GM23338 (cell line): ENCODE measurements at regions not wholly inside any gene's neighbourhood (a gene's known extent, or its start where the extent isn't known, plus 50 kb on each side); places are given as distances from the start of the nearest gene placed in this dataset.

Experiments used
- ATAC-seq: fragments of 200-7000 bp; cut with Tn5 transposase; 3 replicates; pipeline ENCODE4 v1.9.1; 2020
- DNase-seq: peaks from one replicate; pipeline ENCODE4 v3.0.0-alpha.2; 2015; ENCODE audit warnings: low spot score
- H2AFZ ChIP-seq: fragments of 200-600 bp; sonication (generic); 2 replicates; pipeline ENCODE4 v1.8.0; 2016; ENCODE audit warnings: antibody characterized with exemption, mild to moderate bottlenecking, moderate library complexity
- H3F3A ChIP-seq: fragments of 200-600 bp; sonication (generic); replicated peaks from 2 replicates; pipeline ENCODE4 v1.8.0; 2017; ENCODE audit warnings: antibody characterized with exemption, mixed run types, low read depth
- H3K27ac ChIP-seq: fragments of 200-600 bp; sonication (generic); 2 replicates; pipeline ENCODE4 v1.6.1; 2016; ENCODE audit warnings: low read depth
- H3K27me3 ChIP-seq: fragments of 200-600 bp; sonication (generic); 2 replicates; pipeline ENCODE4 v1.8.0; 2016; ENCODE audit warnings: mild to moderate bottlenecking, mixed run types, moderate library complexity; ENCODE audit not compliant: insufficient read depth
- H3K36me3 ChIP-seq: fragments of 200-600 bp; sonication (generic); 2 replicates; pipeline ENCODE4 v1.8.0; 2016; ENCODE audit warnings: mild to moderate bottlenecking; ENCODE audit not compliant: insufficient read depth
- H3K4me1 ChIP-seq: fragments of 200-600 bp; sonication (generic); 2 replicates; pipeline ENCODE4 v1.8.0; 2016; ENCODE audit warnings: mild to moderate bottlenecking, moderate library complexity; ENCODE audit not compliant: insufficient read depth
- H3K4me2 ChIP-seq: fragments of 200-600 bp; sonication (generic); 2 replicates; pipeline ENCODE4 v1.7.1; 2017; ENCODE audit warnings: mixed run types
- H3K4me3 ChIP-seq: fragments of 200-600 bp; sonication (generic); 2 replicates; pipeline ENCODE4 v1.6.1; 2016; ENCODE audit warnings: mixed run types
- H3K79me2 ChIP-seq: fragments of 200-600 bp; sonication (generic); replicated peaks from 2 replicates; pipeline ENCODE4 v1.8.0; 2017; ENCODE audit warnings: mild to moderate bottlenecking; ENCODE audit not compliant: insufficient read depth
- H3K9me2 ChIP-seq: fragments of 200-600 bp; sonication (generic); 2 replicates; pipeline ENCODE4 v1.8.0; 2017; ENCODE audit not compliant: insufficient read depth
- H4K20me1 ChIP-seq: fragments of 200-600 bp; sonication (generic); replicated peaks from 2 replicates; pipeline ENCODE4 v1.8.0; 2017; ENCODE audit warnings: mild to moderate bottlenecking; ENCODE audit not compliant: insufficient read depth
- H3K27ac Mint-ChIP-seq: 2 replicates; pipeline ENCODE4 v1.8.0; 2020; ENCODE audit warnings: inconsistent platforms, mild to moderate bottlenecking, moderate library complexity, mixed read lengths
- H3K27me3 Mint-ChIP-seq: 3 replicates; pipeline ENCODE4 v1.8.0; 2022; ENCODE audit warnings: low read depth, mild to moderate bottlenecking, moderate library complexity, mixed read lengths, inconsistent platforms; ENCODE audit not compliant: insufficient read depth, poor library complexity
- H3K36me3 Mint-ChIP-seq: 3 replicates; pipeline ENCODE4 v1.8.0; 2021; ENCODE audit warnings: low read depth, mild to moderate bottlenecking, inconsistent platforms, moderate library complexity, mixed read lengths
- H3K4me1 Mint-ChIP-seq: 3 replicates; pipeline ENCODE4 v1.8.0; 2020; ENCODE audit warnings: mild to moderate bottlenecking, inconsistent platforms, mixed read lengths
- H3K4me3 Mint-ChIP-seq: 3 replicates; pipeline ENCODE4 v1.8.0; 2021; ENCODE audit warnings: moderate library complexity, mild to moderate bottlenecking, inconsistent platforms, mixed read lengths
- H3K9me3 Mint-ChIP-seq: 3 replicates; pipeline ENCODE4 v1.8.0; 2020; ENCODE audit warnings: moderate library complexity, mild to moderate bottlenecking, inconsistent platforms, mixed read lengths
- CREB1 ChIP-seq: fragments of 250-450 bp; sonication (Bioruptor Pico); IDR thresholded peaks from 2 replicates; pipeline ENCODE4 v1.5.0; 2020; ENCODE audit warnings: low read depth, mild to moderate bottlenecking, moderate library complexity
- CTCF ChIP-seq, 2 experiments: fragments of 200-600 bp in 1 of 2; sonication (generic) in 1 of 2; conservative IDR thresholded peaks; 2 replicates each; pipeline versions ENCODE4 v1.5.1 to v1.6.1; 2016 to 2017; ENCODE audit warnings: antibody characterized with exemption in 2 of 2, low read depth in 2 of 2, mild to moderate bottlenecking in 2 of 2, moderate library complexity in 1 of 2
- EZH2 ChIP-seq: fragments of 200-600 bp; sonication (generic); IDR thresholded peaks from one replicate; pipeline ENCODE4 v1.8.0; 2017; ENCODE audit warnings: antibody characterized with exemption, mild to moderate bottlenecking, low read depth; ENCODE audit not compliant: unreplicated experiment
- EZH2phosphoT487 ChIP-seq: fragments of 200-600 bp; sonication (generic); IDR thresholded peaks from one replicate; pipeline ENCODE4 v1.8.1; 2018; ENCODE audit warnings: antibody characterized with exemption; ENCODE audit not compliant: unreplicated experiment
- REST ChIP-seq: IDR thresholded peaks from one replicate; pipeline ENCODE4 v1.6.1; 2018; ENCODE audit warnings: antibody characterized with exemption; ENCODE audit not compliant: unreplicated experiment
- STAT1 ChIP-seq: IDR thresholded peaks from one replicate; pipeline ENCODE4 v1.6.1; 2016; ENCODE audit warnings: antibody characterized with exemption; ENCODE audit not compliant: unreplicated experiment
- TF ChIP-seq, protein P1 (sequence below): IDR thresholded peaks from 2 replicates; pipeline ENCODE4 v1.6.1; 2016; ENCODE audit warnings: antibody characterized with exemption

GRCh38 chr1:29802181-29803068 is 566.1 kb downstream of the PTPRU start:
- Histone ChIP-seq H3K36me3 (no peaks in the 10 kb centered on the region), H3K27me3 (no peaks in the 10 kb centered on the region), H3K4me1 (no peaks in the 10 kb centered on the region), H3F3A (no peaks in the 10 kb centered on the region), H3K4me2 (no peak overlapping the region), H2AFZ (no peak overlapping the region), H3K27ac (no peak overlapping the region), H4K20me1 (no peaks in the 10 kb centered on the region), H3K79me2 (no peaks in the 10 kb centered on the region), H3K4me3 (no peak overlapping the region), H3K9me2 (no peaks in the 10 kb centered on the region; the same call in 1 of the 2 replicates)
- H3K27ac Mint-ChIP-seq = no peak overlapping the region
- DNase-seq = no peak
- H3K36me3 Mint-ChIP-seq = no peaks in the 10 kb centered on the region
- no peak for TF ChIP-seq CTCF (conservative IDR thresholded peaks at IDR 0.05; ENCODE audit: low read depth in 2 of 2)
- TF ChIP-seq CREB1 (CRISPR knock-in tag) = no peak
- TF ChIP-seq, protein P1, sequence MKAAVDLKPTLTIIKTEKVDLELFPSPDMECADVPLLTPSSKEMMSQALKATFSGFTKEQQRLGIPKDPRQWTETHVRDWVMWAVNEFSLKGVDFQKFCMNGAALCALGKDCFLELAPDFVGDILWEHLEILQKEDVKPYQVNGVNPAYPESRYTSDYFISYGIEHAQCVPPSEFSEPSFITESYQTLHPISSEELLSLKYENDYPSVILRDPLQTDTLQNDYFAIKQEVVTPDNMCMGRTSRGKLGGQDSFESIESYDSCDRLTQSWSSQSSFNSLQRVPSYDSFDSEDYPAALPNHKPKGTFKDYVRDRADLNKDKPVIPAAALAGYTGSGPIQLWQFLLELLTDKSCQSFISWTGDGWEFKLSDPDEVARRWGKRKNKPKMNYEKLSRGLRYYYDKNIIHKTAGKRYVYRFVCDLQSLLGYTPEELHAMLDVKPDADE = no peak
- no peak for TF ChIP-seq EZH2phosphoT487
- no peak for TF ChIP-seq REST
- ATAC-seq = no peak
- no peak overlapping the region for H3K4me3 Mint-ChIP-seq
- peaks cover 8% of the 10 kb centered on the region for H3K27me3 Mint-ChIP-seq
- no peaks in the 10 kb centered on the region; the same call in 2 of the 3 replicates for H3K9me3 Mint-ChIP-seq
- H3K4me1 Mint-ChIP-seq = no peaks in the 10 kb centered on the region

DNA sequence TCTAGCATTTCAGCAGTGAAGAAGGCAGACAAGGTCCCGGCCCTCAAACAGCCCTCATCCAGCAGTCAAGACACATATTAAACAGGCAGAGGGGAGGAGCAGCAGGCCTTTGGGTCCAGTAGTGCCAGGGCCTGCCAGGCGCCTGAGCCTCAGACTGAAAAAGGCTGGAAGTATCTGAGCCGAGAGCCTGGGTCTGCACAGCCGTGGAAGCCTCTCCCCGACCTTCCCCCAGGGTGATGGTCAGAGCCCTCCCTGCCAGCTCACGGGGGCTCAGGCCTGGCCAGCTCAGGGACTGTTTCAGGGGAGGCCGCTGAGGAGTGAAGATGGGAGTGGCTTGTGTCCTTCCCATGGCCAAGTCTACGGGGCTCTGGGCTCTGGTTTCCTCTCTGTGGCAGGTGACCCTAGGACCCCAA is 565.2 kb downstream of the PTPRU start:
- no peaks in the 10 kb centered on the region for H3K36me3 ChIP-seq
- no peaks in the 10 kb centered on the region for H3K4me1 ChIP-seq
- Mint-ChIP-seq H3K4me1 (no peaks in the 10 kb centered on the region), H3K27ac (no peak overlapping the region; the same call in 1 of the 2 replicates), H3K27me3 (peaks cover 8% of the 10 kb centered on the region), H3K4me3 (no peak overlapping the region), H3K9me3 (peaks cover 6% of the 10 kb centered on the region; the same call in 1 of the 3 replicates), H3K36me3 (no peaks in the 10 kb centered on the region)
- H3K9me2 ChIP-seq = peaks cover 3% of the 10 kb centered on the region; the same call in 1 of the 2 replicates
- H2AFZ ChIP-seq = no peak overlapping the region
- peak; percentile 35; the same call in 2 of the 3 replicates for ATAC-seq
- DNase-seq = no peak
- H3K4me2 ChIP-seq = no peak overlapping the region
- no peaks in the 10 kb centered on the region for H3K27me3 ChIP-seq
- no peak overlapping the region for H3K4me3 ChIP-seq
- H4K20me1 ChIP-seq = no peaks in the 10 kb centered on the region
- H3K27ac ChIP-seq = no peak overlapping the region
- no peaks in the 10 kb centered on the region for H3K79me2 ChIP-seq
- H3F3A ChIP-seq = no peaks in the 10 kb centered on the region
- TF ChIP-seq, protein P1 = no peak
- no peak for TF ChIP-seq REST
- no peak for TF ChIP-seq EZH2
- no peak for TF ChIP-seq STAT1
- TF ChIP-seq EZH2phosphoT487 = no peak
